Chondrocyte (in vitro differentiated cells): ENCODE measurements at regions not wholly inside any gene's neighbourhood (a gene's known extent, or its start where the extent isn't known, plus 50 kb on each side); places are given as distances from the start of the nearest gene placed in this dataset.

Experiments used
- DNase-seq: peaks from one replicate; pipeline ENCODE4 v3.0.0; 2021; ENCODE audit warnings: mixed read lengths, low spot score
- H3K27ac Mint-ChIP-seq: one replicate; pipeline ENCODE4 v1.8.0; 2021; ENCODE audit warnings: mild to moderate bottlenecking, moderate library complexity, mixed read lengths; ENCODE audit not compliant: unreplicated experiment
- H3K27me3 Mint-ChIP-seq: 2 replicates; pipeline ENCODE4 v1.8.0; 2021; ENCODE audit warnings: low read depth, mixed read lengths
- H3K36me3 Mint-ChIP-seq: 2 replicates; pipeline ENCODE4 v1.8.0; 2021; ENCODE audit warnings: low read depth, mixed read lengths
- H3K4me1 Mint-ChIP-seq: 2 replicates; pipeline ENCODE4 v1.8.0; 2021; ENCODE audit warnings: low read depth, mild to moderate bottlenecking, mixed read lengths
- H3K4me3 Mint-ChIP-seq: one replicate; pipeline ENCODE4 v1.8.0; 2021; ENCODE audit warnings: mild to moderate bottlenecking, moderate library complexity, mixed read lengths; ENCODE audit not compliant: unreplicated experiment
- H3K9me3 Mint-ChIP-seq: 2 replicates; pipeline ENCODE4 v1.8.0; 2021; ENCODE audit warnings: low read depth, mixed read lengths
- TF ChIP-seq, protein P1 (sequence below): fragments of 200-600 bp; sonication (generic); IDR thresholded peaks from 2 replicates; pipeline ENCODE4 v1.5.0; 2021; ENCODE audit warnings: antibody characterized with exemption, mild to moderate bottlenecking, moderate library complexity

DNA sequence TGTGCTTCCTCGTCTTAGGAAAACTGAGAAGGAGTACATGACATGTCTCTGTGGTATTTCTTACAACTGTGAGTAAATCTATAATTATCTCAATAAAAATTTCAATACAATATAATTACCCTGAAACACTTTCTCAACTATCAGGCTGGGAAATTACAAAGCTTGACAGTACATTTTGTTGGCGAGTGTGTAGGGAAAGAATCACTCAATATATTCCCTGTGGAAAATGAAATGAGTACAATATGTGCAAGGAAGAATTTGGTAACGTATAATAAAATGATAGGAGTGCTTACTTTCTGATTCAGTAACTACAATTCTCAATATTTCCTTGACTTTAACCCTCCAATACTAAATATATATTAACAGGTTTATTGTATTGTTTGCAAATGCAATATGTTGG lies 818.2 kb upstream of the CADM2 start:
- H3K36me3 Mint-ChIP-seq: no peaks in the 10 kb centered on the region
- H3K4me3 Mint-ChIP-seq: no peak overlapping the region
- peaks cover 6% of the 10 kb centered on the region for H3K4me1 Mint-ChIP-seq
- DNase-seq: no peak
- no peaks in the 10 kb centered on the region for H3K27me3 Mint-ChIP-seq
- H3K27ac Mint-ChIP-seq: no peak overlapping the region
- TF ChIP-seq, protein P1, sequence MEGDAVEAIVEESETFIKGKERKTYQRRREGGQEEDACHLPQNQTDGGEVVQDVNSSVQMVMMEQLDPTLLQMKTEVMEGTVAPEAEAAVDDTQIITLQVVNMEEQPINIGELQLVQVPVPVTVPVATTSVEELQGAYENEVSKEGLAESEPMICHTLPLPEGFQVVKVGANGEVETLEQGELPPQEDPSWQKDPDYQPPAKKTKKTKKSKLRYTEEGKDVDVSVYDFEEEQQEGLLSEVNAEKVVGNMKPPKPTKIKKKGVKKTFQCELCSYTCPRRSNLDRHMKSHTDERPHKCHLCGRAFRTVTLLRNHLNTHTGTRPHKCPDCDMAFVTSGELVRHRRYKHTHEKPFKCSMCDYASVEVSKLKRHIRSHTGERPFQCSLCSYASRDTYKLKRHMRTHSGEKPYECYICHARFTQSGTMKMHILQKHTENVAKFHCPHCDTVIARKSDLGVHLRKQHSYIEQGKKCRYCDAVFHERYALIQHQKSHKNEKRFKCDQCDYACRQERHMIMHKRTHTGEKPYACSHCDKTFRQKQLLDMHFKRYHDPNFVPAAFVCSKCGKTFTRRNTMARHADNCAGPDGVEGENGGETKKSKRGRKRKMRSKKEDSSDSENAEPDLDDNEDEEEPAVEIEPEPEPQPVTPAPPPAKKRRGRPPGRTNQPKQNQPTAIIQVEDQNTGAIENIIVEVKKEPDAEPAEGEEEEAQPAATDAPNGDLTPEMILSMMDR: no peak
- no peaks in the 10 kb centered on the region for H3K9me3 Mint-ChIP-seq

DNA sequence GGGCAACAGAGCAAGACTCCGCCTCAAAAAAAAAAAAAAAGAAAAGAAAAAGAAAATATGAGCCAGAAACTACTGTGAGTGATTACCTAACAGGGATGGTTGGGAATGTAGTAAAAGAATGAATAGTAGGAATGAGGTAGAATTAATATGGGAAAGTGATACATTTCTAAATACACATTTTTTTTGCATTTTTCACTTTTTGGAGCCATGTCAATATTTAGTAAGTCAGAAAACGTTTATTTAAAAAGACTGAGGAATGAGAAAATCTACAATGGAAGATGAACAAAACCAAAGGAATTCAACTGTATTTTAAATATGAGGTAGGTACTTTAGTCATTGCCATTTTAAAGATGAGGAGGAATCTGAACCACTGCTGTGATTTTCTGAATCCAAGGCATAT lies 817.2 kb upstream of the CADM2 start:
- TF ChIP-seq, protein P1: no peak
- Mint-ChIP-seq H3K27ac (no peak overlapping the region), H3K36me3 (no peaks in the 10 kb centered on the region), H3K4me1 (peaks cover 9% of the 10 kb centered on the region), H3K9me3 (no peaks in the 10 kb centered on the region), H3K27me3 (no peaks in the 10 kb centered on the region), H3K4me3 (no peak overlapping the region)
- DNase-seq: no peak

GRCh38 chr3:84165328-84165727 lies 793.5 kb upstream of the CADM2 start:
- no peaks in the 10 kb centered on the region for H3K36me3 Mint-ChIP-seq
- peaks cover 9% of the 10 kb centered on the region for H3K9me3 Mint-ChIP-seq
- H3K4me3 Mint-ChIP-seq: no peak overlapping the region
- H3K27me3 Mint-ChIP-seq: no peaks in the 10 kb centered on the region
- no peaks in the 10 kb centered on the region for H3K4me1 Mint-ChIP-seq
- DNase-seq: no peak
- H3K27ac Mint-ChIP-seq: no peak overlapping the region
- TF ChIP-seq, protein P1: no peak

- no peak overlapping the region for H3K4me3 Mint-ChIP-seq
- H3K36me3 Mint-ChIP-seq: no peaks in the 10 kb centered on the region
- no peak for DNase-seq
- TF ChIP-seq, protein P1: no peak
- H3K27me3 Mint-ChIP-seq: no peaks in the 10 kb centered on the region
- peaks cover 7% of the 10 kb centered on the region for H3K9me3 Mint-ChIP-seq
- no peak overlapping the region for H3K27ac Mint-ChIP-seq
- no peaks in the 10 kb centered on the region for H3K4me1 Mint-ChIP-seq
Observed at GRCh38 chr3:84175449-84175848, 783.3 kb upstream of the CADM2 start.

GRCh38 chr3:84184937-84185336 lies 773.9 kb upstream of the CADM2 start:
- Mint-ChIP-seq H3K27ac (no peak overlapping the region), H3K4me3 (no peak overlapping the region), H3K9me3 (peaks cover 4% of the 10 kb centered on the region), H3K4me1 (no peaks in the 10 kb centered on the region), H3K27me3 (no peaks in the 10 kb centered on the region), H3K36me3 (no peaks in the 10 kb centered on the region)
- DNase-seq: no peak
- TF ChIP-seq, protein P1: no peak
